Tibial nerve (tissue), 3 donors: ENCODE measurements at regions not wholly inside any gene's neighbourhood (a gene's known extent, or its start where the extent isn't known, plus 50 kb on each side); places are given as distances from the start of the nearest gene placed in this dataset.
"Not testable (repeated sequence)": the region's sequence is repeated elsewhere in the genome, so short reads cannot be mapped to it uniquely, and the experiment has no call there.

Experiments
- CTCF ChIP-seq, 5 experiments: fragments of 200-600 bp in 3 of 5; fragments of 450-650 bp in 2 of 5; sonication (generic) in 3 of 5; IDR thresholded peaks; one replicate each; pipeline ENCODE4 v1.5.1; 2016 to 2019; ENCODE audit warnings: antibody characterized with exemption in 5 of 5, mild to moderate bottlenecking in 3 of 5, moderate library complexity in 2 of 5
- POLR2A ChIP-seq, 2 donors: fragments of 450-650 bp; IDR thresholded peaks; one replicate each; pipeline ENCODE4 v1.6.1; 2017; ENCODE audit warnings: antibody characterized with exemption in 2 of 2, mild to moderate bottlenecking in 2 of 2, moderate library complexity in 2 of 2

GRCh38 chr2:87621139-87621538, 126.7 kb upstream of the PLGLB2 start:
- TF ChIP-seq POLR2A, CTCF (IDR thresholded peaks at IDR 0.05): not testable (repeated sequence)
